Cardiac fibroblast (primary cell): ENCODE measurements at regions not wholly inside any gene's neighbourhood (a gene's known extent, or its start where the extent isn't known, plus 50 kb on each side); places are given as distances from the start of the nearest gene placed in this dataset.

ENCODE experiments used
- DNase-seq, 2 donors: peaks; one replicate each; pipeline versions ENCODE4 v3.0.0 to v3.0.0-alpha.2; 2010; ENCODE audit warnings: low read depth in 2 of 2
- H3K4me3 ChIP-seq, 2 donors: replicated peaks in 1 of 2; 1 replicate in 1 of 2; 2 replicates in 1 of 2; pipeline ENCODE4 v1.5.1; 2011; ENCODE audit warnings: low read depth in 2 of 2, low read length in 2 of 2, mild to moderate bottlenecking in 2 of 2, moderate library complexity in 1 of 2
- CTCF ChIP-seq: IDR thresholded peaks from one replicate; pipeline ENCODE4 v1.5.1; 2011; ENCODE audit warnings: low read depth, mild to moderate bottlenecking, low read length, inconsistent platforms

GRCh38 chr20:54848262-54848661 lies 372.9 kb downstream of the DOK5 start:
- no peak for TF ChIP-seq CTCF
- no peak for DNase-seq
- no peak overlapping the region for H3K4me3 ChIP-seq

- no peak for DNase-seq
Measured at GRCh38 chr20:54846948-54847347, 371.6 kb downstream of the DOK5 start.

GRCh38 chr20:54844346-54844745 lies 369.0 kb downstream of the DOK5 start:
- DNase-seq, result no peak
- no peak for TF ChIP-seq CTCF

More at GRCh38 chr20:54846948-54847347, 371.6 kb downstream of the DOK5 start:
- no peak overlapping the region for H3K4me3 ChIP-seq
- no peak for TF ChIP-seq CTCF

DNA sequence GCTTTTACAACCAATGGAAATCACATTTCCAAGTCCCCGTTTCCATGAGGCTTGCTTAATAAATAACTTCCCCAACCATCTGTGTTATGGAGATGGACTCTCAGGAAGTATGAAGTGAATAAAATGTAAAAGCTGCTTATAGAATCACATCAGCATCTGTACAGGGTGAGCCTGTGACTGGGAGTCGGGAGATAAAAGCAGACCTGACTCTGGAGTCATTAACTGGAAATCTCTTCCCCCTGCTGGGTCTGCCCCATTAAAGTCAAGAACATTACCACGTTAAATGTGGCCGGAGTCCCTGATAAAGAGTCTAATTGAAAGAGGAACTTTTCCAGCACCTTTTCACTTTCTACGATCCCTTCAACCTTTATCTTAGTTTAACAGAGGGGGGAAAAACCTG lies 368.5 kb downstream of the DOK5 start:
- TF ChIP-seq CTCF, result no peak
- no peak for DNase-seq
- H3K4me3 ChIP-seq, result no peak overlapping the region

More at GRCh38 chr20:54844346-54844745, 369.0 kb downstream of the DOK5 start:
- H3K4me3 ChIP-seq, result no peak overlapping the region

GRCh38 chr20:54843431-54843830 lies 368.0 kb downstream of the DOK5 start:
- TF ChIP-seq CTCF, result no peak
- H3K4me3 ChIP-seq, result no peak overlapping the region
- DNase-seq, result no peak

DNA sequence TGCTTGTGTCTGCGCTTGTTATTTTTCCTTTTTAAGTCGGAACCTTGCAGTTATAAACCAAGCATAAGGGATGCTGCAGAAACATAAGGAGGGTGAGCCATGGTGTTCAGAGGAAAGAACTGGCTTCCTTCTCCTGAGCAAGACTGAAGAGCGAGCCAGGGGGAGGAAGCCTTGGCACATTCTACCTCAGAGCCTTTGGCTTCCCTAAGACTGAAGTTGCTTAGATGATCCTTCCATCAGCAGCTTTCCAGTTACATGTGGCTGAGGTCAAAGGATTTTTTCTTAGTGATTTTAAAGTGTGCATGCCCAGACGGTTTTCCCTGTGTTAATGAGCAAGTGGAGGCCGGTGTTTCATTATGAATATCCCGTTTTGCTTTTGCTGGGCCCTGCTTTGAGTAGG lies 363.8 kb downstream of the DOK5 start:
- H3K4me3 ChIP-seq, result no peak overlapping the region
- no peak for DNase-seq
- no peak for TF ChIP-seq CTCF

- H3K4me3 ChIP-seq, result no peak overlapping the region
- DNase-seq, result no peak
- no peak for TF ChIP-seq CTCF
Measured at GRCh38 chr20:54837226-54837625, 361.8 kb downstream of the DOK5 start.
